HG02970 (cell line): ENCODE measurements at regions not wholly inside any gene's neighbourhood (a gene's known extent, or its start where the extent isn't known, plus 50 kb on each side); places are given as distances from the start of the nearest gene placed in this dataset.

Experiments used
- ATAC-seq: cut with Tn5 transposase; IDR thresholded peaks from one replicate; pipeline ENCODE4 v1.9.1; 2021; ENCODE audit warnings: mild to moderate bottlenecking, moderate library complexity, moderate number of reproducible peaks; ENCODE audit not compliant: unreplicated experiment, low FRiP score

GRCh38 chr12:115416869-115417268 is 732.9 kb upstream of the TBX3 start:
- ATAC-seq = no peak

GRCh38 chr12:115413626-115414025 is 729.7 kb upstream of the TBX3 start:
- no peak for ATAC-seq

- ATAC-seq = no peak
These were observed 728.9 kb upstream of the TBX3 start for GRCh38 chr12:115412831-115413230.

- ATAC-seq = no peak
These were observed 727.1 kb upstream of the TBX3 start for GRCh38 chr12:115411121-115411520.

- no peak for ATAC-seq
These were observed 724.7 kb upstream of the TBX3 start for GRCh38 chr12:115408642-115409041.

- no peak for ATAC-seq
These were observed 723.7 kb upstream of the TBX3 start for GRCh38 chr12:115407723-115408122.

- no peak for ATAC-seq
These were observed 723.1 kb upstream of the TBX3 start for GRCh38 chr12:115407036-115407435.

GRCh38 chr12:115405471-115405860 is 721.5 kb upstream of the TBX3 start:
- no peak for ATAC-seq

GRCh38 chr12:115404761-115405470 is 720.9 kb upstream of the TBX3 start:
- no peak for ATAC-seq

GRCh38 chr12:115403689-115404088 is 719.7 kb upstream of the TBX3 start:
- no peak for ATAC-seq

- no peak for ATAC-seq
These were observed 719.3 kb upstream of the TBX3 start for GRCh38 chr12:115403253-115403652.

- no peak for ATAC-seq
These were observed 718.6 kb upstream of the TBX3 start for GRCh38 chr12:115402443-115403180.

GRCh38 chr12:115401761-115402160 is 717.8 kb upstream of the TBX3 start:
- no peak for ATAC-seq

- no peak for ATAC-seq
These were observed 716.0 kb upstream of the TBX3 start for GRCh38 chr12:115400011-115400410.

- ATAC-seq = no peak
These were observed 714.4 kb upstream of the TBX3 start for GRCh38 chr12:115398311-115398781.

GRCh38 chr12:115396567-115396966 is 712.6 kb upstream of the TBX3 start:
- no peak for ATAC-seq

- ATAC-seq = no peak
These were observed 710.7 kb upstream of the TBX3 start for GRCh38 chr12:115394496-115395220.

GRCh38 chr12:115388139-115388538 is 704.2 kb upstream of the TBX3 start:
- no peak for ATAC-seq

- ATAC-seq = no peak
These were observed 703.5 kb upstream of the TBX3 start for GRCh38 chr12:115387467-115387901.

GRCh38 chr12:115386946-115387345 is 703.0 kb upstream of the TBX3 start:
- ATAC-seq = no peak

GRCh38 chr12:115385141-115385540 is 701.2 kb upstream of the TBX3 start:
- no peak for ATAC-seq
